Kasumi-1 (cell line): ENCODE measurements at regions not wholly inside any gene's neighbourhood (a gene's known extent, or its start where the extent isn't known, plus 50 kb on each side); places are given as distances from the start of the nearest gene placed in this dataset.
"Not testable (repeated sequence)": the region's sequence is repeated elsewhere in the genome, so short reads cannot be mapped to it uniquely, and the experiment has no call there.

Experiments
- DNase-seq, 2 experiments: peaks; one replicate each; lab custom pipeline; 2025; lab: John Stamatoyannopoulos, UW

- no peak for DNase-seq
Observed at GRCh38 chr11:42976636-42977217, 335.1 kb upstream of the API5 start.

GRCh38 chr11:42992594-42992993 is 319.2 kb upstream of the API5 start:
- DNase-seq, result no peak

DNA sequence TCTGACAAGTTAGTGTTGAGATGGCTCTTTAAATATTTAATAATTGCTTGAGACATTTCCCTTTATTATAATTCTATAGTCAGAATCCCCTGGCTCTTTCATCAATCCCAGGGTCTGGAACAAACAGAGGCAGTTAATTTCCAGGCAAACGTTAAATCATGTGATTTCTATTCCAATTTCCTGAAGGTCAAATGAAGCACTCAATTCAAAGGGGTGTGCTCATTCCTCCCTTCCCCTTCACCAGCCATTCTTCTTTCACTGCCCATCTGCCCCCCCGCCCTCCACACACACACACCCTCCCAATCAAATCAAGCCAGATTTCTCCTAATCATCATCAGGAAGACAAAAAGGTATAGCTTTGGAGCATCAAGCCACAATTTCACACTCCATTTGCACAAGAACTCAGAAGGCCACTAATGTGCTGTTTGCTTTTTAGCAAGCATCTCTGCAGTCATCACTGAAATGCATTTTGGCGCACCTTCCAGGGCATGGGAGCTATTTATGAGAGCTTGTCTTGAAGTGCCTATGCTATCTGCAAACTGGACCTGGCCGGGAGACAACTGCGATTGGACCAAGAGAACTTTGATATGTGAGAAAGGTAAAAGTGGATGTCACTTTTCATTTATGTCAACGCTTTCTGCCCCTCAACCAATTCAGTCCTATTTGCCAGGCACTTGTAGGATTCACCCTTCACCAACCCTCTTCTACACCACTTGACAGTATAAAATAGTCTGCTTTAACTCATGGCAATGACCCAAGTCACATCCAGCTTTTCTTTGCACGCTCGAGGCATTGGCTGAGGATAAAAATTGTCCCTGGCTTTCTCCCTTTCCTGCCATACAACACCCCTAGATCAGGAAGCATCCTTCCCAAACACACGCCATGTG is 315.1 kb upstream of the API5 start:
- no peak for DNase-seq

DNA sequence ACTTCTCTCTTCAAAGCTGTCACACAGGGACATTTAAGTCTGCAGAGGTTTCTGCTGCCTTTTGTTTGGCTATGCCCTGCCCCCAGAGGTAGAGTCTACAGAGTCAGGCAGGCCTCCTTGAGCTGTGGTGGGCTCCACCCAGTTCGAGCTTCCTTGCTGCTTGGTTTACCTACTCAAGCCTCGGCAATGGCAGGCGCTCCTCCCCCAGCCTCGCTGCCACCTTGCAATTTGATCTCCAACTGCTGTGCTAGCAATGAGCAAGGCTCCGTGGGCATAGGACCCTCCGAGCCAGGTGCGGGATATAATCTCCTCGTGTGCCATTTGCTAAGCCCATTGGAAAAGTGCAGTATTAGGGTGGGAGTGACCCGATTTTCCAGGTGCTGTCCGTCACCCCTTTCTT is 306.9 kb upstream of the API5 start:
- DNase-seq, result not testable (repeated sequence)

DNA sequence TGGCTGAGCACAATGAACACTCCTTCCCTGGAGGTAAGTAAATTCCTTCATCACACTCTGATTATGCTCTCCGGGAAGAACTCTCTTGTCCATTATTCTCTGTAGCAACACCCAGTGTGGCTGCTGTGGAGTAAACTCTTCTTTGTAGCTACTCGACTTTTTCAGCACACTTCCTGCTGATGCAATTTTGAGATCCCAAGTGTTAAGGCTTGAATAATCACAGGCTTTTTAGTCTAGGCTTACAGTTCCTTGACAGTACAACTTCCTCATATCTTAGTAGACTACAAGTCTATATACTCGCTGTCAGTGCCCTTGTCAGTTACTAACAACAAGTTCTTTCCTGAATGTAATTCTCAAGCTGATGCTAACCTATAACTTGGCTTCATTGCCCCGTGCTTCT is 301.8 kb upstream of the API5 start:
- DNase-seq, result peak; percentile 84 to 88

DNA sequence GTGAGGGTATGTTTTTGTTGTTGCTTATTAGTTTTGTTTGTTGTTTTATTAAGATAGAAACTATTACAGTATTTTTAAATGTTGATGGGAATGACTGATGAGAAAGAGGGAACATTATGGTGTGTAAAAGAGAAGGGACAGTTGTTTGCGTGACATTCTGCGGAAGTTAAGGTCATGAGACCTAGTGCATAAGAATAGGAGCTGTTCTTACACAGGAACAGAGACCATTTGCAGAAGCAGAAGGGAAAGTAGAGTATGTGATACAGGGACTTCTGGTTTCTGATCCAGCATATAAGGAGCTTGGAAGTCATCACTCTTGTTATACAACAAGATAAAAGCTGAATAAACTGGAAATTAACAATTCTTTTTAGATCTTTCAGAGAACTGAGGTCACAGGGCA is 299.2 kb upstream of the API5 start:
- no peak for DNase-seq

- DNase-seq, result peak; percentile 61 to 71
Observed at GRCh38 chr11:43021466-43021865, 290.3 kb upstream of the API5 start.

DNA sequence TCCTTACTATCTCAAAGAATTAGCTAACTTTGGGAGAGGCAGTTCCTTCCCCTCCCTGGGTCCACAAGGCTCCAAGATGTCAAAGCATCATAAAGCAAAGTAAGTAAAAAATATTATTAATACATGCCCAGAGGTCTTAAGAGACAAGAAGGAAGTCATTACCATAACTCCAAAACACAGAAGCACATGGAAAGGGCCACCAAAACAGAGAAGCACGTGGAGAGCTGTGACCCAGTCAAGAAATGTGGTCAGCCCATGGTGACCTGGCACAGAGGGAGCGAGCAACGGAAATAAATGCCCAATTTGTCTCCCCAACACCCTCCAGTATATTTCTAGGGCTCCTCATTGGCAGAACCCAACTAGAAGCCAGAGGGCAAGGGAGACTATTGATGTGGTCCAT is 277.5 kb upstream of the API5 start:
- no peak for DNase-seq

GRCh38 chr11:43035086-43035485 is 276.7 kb upstream of the API5 start:
- DNase-seq, result no peak

DNA sequence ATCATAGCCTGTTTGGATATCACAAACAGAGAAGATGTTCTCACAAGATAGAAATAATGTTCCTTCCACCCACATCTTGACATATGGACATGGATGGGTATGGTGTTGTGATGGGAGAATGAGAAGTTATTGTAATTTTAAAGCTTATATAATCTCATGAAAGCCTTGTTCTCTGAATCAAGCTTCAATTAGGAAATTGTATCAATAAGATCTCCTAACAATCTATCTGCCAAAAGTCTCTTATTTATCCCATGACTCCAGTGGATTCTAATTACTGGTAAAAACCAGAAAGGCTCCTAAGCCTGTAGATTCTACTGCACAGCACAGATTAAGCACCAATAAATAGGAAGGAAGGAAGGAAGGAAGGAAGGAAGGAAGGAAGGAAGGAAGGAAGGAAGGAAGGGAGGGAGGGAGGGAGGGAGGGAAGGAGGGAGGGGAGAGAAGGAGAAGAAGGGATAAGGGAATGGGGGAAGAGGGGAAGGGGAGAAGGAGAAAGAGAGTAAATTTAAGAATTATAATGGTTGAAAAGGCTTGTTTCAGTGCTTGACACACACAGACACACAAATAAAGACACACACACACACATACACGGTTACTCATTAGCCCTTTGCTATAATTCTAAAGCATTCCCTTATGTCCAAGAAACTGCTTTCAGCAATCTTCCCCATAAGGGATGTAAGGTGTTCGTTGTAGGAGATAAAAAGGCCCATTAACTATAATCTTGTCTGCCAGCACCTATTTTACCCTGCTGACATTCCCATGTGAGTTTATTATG is 258.0 kb upstream of the API5 start:
- no peak for DNase-seq

DNA sequence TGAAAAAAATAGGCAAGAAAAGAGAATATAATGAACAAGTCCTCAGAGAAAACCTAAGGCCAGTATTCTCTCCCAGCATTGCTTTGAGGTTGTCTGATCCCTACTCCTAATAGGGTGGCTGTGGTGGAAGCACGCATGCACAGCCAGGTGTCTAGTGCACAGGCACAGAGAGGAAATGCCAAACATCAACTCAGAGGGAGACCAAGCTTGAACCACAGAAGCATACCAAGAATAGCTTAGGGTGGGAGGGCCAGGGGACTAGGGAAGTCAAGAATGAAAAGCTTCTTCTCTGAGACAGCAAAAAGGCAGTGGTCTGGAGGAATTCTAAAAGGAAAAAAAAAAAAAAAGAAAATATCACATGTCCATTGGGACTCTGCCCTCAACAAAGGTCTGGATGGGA is 244.1 kb upstream of the API5 start:
- DNase-seq, result no peak

GRCh38 chr11:43071338-43071737 is 240.5 kb upstream of the API5 start:
- no peak for DNase-seq

DNA sequence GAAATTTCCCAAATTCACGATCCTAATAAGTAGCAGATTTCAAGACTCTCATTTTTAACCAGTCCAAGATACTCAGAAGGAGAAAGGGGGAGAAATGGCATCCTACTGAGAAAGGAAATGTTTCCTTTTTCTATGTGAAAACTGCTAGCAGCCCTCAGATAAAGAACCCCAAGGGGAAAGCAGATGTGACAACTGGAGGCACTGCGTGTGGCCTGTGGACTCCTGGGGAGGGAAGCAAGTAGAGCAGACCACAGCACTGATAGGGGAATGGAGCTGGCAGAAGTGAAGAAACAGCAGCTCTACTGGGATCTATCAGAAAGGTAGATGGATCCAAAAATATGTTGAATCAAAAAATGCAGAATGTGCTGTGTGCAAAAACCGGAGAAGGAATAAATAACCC is 239.7 kb upstream of the API5 start:
- DNase-seq, result no peak

DNA sequence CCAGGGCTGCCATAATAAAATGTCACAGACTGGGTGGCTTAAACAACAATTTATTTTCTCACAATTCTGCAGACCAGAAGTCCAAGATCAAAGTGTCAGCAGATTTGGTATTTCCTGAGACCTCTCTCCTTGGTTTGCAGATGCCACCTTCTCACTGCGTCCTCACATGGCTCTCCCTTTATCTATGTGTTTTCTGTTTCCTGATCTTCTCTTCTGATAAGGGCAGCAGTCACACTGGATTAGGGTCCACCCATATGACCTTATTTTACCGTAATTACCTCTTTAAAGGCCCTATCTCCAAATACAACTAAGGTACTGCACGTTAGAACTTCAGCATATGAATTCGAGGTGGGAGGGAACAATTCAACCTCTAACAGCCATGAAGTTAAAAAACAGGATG is 238.9 kb upstream of the API5 start:
- no peak for DNase-seq

- no peak for DNase-seq
Observed at GRCh38 chr11:43074810-43075209, 237.0 kb upstream of the API5 start.

- DNase-seq, result no peak
Observed at GRCh38 chr11:43101113-43101512, 210.7 kb upstream of the API5 start.

GRCh38 chr11:43116071-43116470 is 195.7 kb upstream of the API5 start:
- no peak for DNase-seq

DNA sequence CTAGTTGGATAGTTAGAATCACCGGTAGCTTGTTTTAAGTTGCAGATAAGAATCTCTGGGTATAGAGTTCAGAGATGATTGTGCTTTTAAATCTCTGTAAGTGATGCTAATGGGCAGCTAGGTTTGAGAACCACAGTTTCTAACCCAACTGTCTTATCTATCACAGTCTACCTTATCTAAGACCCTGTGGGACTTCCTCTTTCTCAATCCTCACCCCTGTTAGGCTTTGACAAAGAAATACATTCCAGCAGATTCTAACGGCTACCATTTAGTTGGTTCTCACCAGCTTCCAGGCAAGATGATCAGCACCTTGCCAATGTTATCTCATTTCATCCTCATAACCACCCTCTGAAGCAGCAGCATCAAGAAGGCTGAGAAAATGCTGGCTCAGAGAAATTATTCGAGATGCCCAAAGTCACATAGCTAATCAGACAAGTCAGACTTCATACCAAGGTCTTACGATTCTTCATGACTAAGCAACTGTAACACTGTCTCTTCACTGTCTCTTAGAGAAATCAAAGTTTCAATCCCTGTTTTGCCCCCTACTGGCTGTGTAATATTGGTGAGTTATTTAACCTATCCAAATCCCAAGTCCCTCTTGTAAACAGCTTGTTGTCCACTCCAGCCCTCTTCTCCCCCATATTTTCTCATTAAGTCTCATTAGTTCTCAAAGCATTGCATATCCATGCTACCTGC is 192.4 kb upstream of the API5 start:
- DNase-seq, result peak in 1 of 2 experiments; percentile 1

DNA sequence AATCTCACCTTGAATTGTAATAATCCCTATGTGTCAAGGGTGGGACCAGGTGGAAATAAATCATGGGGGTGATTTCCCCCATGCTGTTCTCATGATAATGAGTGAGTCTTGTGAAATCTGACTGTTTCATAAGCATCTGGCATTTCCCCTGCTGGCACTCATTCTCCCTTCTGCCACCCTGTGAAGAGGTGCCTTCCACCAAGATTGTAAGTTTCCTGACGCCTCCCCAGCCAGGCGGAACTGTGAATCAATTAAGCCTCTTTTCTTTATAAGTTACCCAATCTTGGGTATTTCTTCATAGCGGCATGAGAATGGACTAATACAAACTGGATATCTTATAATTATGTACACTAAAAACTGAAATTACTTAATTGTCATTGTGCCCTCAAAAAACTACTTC is 189.2 kb upstream of the API5 start:
- no peak for DNase-seq

DNA sequence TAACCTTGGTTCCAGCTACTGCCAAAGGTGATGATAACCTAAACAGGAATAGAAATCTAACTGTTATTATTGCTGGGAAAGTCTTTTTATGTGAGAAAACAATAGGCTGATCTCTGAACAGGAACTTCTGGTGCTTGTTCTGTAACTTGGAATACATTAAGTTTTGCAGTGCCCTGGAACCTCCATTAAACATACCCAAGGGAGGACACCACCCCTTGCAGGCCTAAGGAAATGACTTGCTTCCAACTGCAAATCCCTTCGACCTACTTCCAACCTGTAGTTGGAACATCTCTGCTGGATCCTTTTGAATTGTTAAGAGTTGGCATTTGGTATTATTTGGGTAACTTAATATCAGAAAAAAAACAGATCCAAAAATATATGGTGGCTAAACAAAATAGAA is 188.4 kb upstream of the API5 start:
- no peak for DNase-seq

DNA sequence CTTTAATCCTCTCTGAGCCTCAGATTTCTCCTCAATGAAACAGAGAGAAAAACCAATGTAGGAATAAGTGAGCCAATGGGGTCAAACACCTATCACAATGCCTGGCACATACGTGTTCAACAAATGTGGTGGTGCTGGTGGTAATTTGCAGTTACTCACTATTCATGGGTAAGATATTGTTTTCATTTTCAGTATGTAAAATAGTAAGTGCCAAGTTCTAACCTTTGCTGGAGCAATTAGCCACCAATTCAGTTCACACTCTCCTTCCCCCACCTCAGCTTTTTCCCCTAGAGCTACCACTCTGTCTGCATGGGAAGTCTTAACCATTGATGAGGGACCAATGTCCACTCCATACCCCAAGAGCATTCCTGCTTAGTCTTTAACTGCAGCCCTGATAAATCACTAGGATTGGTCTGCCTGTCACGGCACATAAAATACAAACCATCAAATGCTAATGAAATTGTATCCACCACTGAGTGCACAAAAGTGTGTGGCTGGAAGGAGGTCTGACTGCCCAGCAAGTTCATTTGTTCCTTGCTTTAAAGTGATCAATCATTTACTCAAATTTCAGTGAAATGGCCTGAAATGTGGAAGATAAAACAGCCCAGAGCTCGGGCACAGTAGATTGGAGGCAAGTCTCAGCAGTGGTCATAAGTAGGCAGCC is 187.4 kb upstream of the API5 start:
- DNase-seq, result no peak

GRCh38 chr11:43129329-43129728 is 182.5 kb upstream of the API5 start:
- DNase-seq, result no peak
